Transverse colon (tissue), 3 donors: ENCODE measurements at regions not wholly inside any gene's neighbourhood (a gene's known extent, or its start where the extent isn't known, plus 50 kb on each side); places are given as distances from the start of the nearest gene placed in this dataset.

Source experiments
- EP300 ChIP-seq: sonication (generic); formaldehyde crosslinking; IDR thresholded peaks from one replicate; pipeline ENCODE4 v1.6.1; 2017; ENCODE audit warnings: antibody characterized with exemption, low read depth
- POLR2A ChIP-seq: fragments of 450-650 bp; IDR thresholded peaks from one replicate; pipeline ENCODE4 v1.6.1; 2016; ENCODE audit warnings: antibody characterized with exemption, mild to moderate bottlenecking, moderate library complexity
- TF ChIP-seq, protein P1 (sequence below), 5 experiments: fragments of 200-600 bp in 3 of 5; fragments of 450-650 bp in 2 of 5; sonication (generic) in 3 of 5; IDR thresholded peaks; 1 replicate in 2 of 5; 2 replicates in 3 of 5; pipeline ENCODE4 v1.5.1; 2016 to 2017; ENCODE audit warnings: antibody characterized with exemption in 5 of 5, inconsistent platforms in 3 of 5, mild to moderate bottlenecking in 2 of 5, moderate library complexity in 1 of 5

- TF ChIP-seq, protein P1, sequence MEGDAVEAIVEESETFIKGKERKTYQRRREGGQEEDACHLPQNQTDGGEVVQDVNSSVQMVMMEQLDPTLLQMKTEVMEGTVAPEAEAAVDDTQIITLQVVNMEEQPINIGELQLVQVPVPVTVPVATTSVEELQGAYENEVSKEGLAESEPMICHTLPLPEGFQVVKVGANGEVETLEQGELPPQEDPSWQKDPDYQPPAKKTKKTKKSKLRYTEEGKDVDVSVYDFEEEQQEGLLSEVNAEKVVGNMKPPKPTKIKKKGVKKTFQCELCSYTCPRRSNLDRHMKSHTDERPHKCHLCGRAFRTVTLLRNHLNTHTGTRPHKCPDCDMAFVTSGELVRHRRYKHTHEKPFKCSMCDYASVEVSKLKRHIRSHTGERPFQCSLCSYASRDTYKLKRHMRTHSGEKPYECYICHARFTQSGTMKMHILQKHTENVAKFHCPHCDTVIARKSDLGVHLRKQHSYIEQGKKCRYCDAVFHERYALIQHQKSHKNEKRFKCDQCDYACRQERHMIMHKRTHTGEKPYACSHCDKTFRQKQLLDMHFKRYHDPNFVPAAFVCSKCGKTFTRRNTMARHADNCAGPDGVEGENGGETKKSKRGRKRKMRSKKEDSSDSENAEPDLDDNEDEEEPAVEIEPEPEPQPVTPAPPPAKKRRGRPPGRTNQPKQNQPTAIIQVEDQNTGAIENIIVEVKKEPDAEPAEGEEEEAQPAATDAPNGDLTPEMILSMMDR (IDR thresholded peaks at IDR 0.05), result no peak
- no peak for TF ChIP-seq EP300
- no peak for TF ChIP-seq POLR2A
Measured at GRCh38 chr7:13111230-13111629, 423.8 kb downstream of the ARL4A start.
